ENCODE measurements at regions not wholly inside any gene's neighbourhood (a gene's known extent, or its start where the extent isn't known, plus 50 kb on each side); places are given as distances from the start of the nearest gene placed in this dataset.
"Not testable (repeated sequence)": the region's sequence is repeated elsewhere in the genome, so short reads cannot be mapped to it uniquely, and the experiment has no call there.

- TF ChIP-seq, protein P1, sequence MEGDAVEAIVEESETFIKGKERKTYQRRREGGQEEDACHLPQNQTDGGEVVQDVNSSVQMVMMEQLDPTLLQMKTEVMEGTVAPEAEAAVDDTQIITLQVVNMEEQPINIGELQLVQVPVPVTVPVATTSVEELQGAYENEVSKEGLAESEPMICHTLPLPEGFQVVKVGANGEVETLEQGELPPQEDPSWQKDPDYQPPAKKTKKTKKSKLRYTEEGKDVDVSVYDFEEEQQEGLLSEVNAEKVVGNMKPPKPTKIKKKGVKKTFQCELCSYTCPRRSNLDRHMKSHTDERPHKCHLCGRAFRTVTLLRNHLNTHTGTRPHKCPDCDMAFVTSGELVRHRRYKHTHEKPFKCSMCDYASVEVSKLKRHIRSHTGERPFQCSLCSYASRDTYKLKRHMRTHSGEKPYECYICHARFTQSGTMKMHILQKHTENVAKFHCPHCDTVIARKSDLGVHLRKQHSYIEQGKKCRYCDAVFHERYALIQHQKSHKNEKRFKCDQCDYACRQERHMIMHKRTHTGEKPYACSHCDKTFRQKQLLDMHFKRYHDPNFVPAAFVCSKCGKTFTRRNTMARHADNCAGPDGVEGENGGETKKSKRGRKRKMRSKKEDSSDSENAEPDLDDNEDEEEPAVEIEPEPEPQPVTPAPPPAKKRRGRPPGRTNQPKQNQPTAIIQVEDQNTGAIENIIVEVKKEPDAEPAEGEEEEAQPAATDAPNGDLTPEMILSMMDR (IDR thresholded peaks at IDR 0.05; ENCODE audit: borderline replicate concordance, insufficient read depth, low read depth, low read length), result no peak
- no peak overlapping the region for H3K4me3 ChIP-seq (ENCODE audit: low read depth, low read length)
These were observed 125.1 kb upstream of the GRIP1 start for GRCh38 chr12:66803930-66804329.

DNA sequence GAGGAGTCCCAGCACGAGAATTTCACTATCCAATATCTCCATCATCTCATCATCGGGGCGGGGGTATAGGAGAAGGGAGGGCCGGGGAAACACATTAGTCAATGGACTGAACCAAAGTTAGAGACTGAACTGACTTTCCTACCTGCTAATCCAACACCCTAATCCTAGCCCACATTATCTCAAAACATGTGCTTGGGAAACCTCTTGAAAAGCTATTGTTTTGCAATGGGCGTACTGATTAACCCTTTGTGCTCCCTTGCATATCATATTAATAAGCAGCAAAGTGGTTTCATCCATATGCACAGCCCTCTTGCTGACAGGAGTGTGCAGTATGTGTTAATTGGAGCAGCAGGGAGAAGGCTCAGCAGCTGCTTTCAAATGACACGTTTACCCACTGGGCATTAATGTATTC, 125.7 kb upstream of the GRIP1 start:
- TF ChIP-seq, protein P1 (IDR thresholded peaks at IDR 0.05; ENCODE audit: borderline replicate concordance, insufficient read depth, low read depth, low read length), result no peak
- H3K4me3 ChIP-seq (ENCODE audit: low read depth, low read length), result no peak overlapping the region

DNA sequence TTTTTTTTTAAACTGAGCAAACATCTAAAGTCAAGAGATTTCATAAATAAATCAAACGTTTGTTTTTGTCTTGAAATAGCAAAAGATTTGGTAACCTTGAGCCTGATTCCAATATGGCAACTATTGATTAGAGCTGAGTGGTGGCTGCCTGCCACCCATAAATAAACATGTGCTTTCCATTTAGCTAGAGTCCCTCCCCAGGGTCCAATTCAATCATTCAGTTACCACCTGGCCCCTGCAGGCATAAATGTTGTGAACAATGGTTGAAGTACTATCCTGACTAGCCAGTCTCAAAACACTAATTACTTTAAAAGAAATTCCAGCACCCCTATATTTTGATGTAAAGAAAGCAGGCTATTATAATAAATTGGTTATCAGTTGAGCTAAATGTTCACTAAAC, 129.7 kb upstream of the GRIP1 start:
- TF ChIP-seq, protein P1 (IDR thresholded peaks at IDR 0.05; ENCODE audit: borderline replicate concordance, insufficient read depth, low read depth, low read length), result no peak
- no peak overlapping the region for H3K4me3 ChIP-seq (ENCODE audit: low read depth, low read length)

DNA sequence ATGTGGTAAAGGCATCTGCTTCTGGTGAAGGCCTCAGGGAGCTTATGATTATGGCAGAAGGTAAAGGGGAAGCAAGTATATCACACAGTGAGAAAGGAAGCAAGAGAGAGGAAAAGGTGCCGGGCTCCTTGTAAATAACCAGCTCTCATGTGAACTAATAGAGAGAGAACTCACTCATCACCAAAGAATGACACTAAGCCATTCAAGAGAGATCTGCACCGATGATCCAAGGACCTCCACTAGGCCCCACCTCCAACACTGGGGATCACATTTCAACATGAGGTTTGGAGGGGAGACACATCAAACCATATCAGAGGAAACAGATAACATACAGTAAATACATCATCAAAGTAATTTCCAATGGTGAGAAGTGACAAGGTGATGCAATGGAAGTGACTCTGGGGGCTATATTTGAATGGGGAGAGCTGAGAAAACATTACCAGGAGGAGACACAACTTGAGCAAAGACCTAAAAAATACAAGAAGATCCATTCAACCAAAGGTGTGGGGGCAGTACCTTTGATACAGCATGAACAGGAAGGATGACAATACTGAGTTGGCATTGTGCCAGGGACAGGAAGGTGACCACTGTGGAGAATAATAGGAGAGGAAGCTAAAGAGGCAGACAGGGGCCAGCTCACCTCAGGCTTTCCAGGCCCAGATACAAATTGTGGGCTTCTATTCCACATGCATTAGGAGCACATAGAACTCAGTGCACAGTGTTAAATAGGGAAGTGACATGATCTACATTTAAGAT, 134.4 kb upstream of the GRIP1 start:
- TF ChIP-seq, protein P1 (IDR thresholded peaks at IDR 0.05; ENCODE audit: borderline replicate concordance, insufficient read depth, low read depth, low read length), result no peak
- H3K4me3 ChIP-seq (ENCODE audit: low read depth, low read length), result no peak overlapping the region

GRCh38 chr12:66819587-66819986, 140.7 kb upstream of the GRIP1 start:
- TF ChIP-seq, protein P1 (IDR thresholded peaks at IDR 0.05; ENCODE audit: borderline replicate concordance, insufficient read depth, low read depth, low read length), result no peak
- H3K4me3 ChIP-seq (ENCODE audit: low read depth, low read length), result no peak overlapping the region

GRCh38 chr12:66822961-66823360, 144.1 kb upstream of the GRIP1 start:
- TF ChIP-seq, protein P1 (IDR thresholded peaks at IDR 0.05; ENCODE audit: borderline replicate concordance, insufficient read depth, low read depth, low read length), result no peak
- H3K4me3 ChIP-seq (ENCODE audit: low read depth, low read length), result no peak overlapping the region

DNA sequence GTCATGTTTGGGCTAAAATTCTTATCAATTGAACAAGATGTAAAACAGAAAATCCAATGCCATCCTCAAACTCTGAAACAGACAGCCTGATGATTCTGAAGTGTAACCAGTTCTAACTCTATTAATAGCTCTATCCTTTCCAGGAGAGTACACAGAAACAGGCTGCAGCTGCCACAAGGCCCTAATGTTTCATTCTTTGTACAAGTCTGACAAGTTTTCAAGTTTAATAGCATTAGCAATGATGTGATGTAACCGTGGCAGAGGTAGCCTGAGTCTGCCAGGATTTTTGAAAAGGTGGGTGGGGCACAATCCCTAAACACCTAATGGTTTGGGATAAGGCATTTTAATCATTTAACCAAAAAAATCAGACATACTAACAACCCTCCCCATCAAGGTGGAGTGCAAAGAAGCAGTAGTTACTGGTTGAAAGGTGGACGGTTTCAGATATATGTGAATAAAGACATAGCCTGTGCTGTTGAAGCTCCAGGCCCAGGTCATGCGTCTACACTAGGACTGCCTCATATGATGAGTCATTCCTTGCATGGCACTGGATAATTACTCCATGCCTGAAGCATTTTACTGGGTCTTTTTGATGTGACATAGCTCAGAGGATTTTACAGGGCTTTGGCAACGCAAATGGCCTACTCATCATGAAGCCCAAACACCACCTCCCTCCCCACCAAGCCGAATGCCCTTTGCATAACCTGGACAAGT, 145.1 kb upstream of the GRIP1 start:
- TF ChIP-seq, protein P1 (IDR thresholded peaks at IDR 0.05; ENCODE audit: borderline replicate concordance, insufficient read depth, low read depth, low read length), result no peak
- H3K4me3 ChIP-seq (ENCODE audit: low read depth, low read length), result no peak overlapping the region

DNA sequence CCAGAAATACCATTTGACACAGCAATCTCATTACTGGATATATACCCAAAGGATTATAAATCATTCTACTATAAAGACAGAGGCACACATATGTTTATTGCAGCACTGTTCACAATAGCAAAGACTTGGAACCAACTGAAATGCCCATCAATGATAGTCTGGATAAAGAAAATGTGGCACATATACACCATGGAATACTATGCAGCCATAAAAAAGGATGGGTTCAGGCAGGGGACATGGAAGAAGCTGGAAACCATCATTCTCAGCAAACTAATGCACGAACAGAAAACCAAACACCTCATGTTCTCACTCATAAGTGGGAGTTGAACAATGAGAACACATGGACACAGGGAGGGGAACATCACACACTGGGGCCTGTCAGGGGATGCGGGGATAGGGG, 147.0 kb upstream of the GRIP1 start:
- not testable (repeated sequence) for H3K4me3 ChIP-seq (ENCODE audit: low read depth, low read length)

All from GM12875 (cell line).